ENCODE measurements at regions not wholly inside any gene's neighbourhood (a gene's known extent, or its start where the extent isn't known, plus 50 kb on each side); places are given as distances from the start of the nearest gene placed in this dataset.

GRCh38 chr12:34204830-34205285, 182.6 kb downstream of the ALG10 start:
- no peak overlapping the region for H3K4me3 ChIP-seq (replicated peaks in 1 of 3; ENCODE audit: insufficient read depth in 1 of 3, low read depth in 1 of 3, low read length in 3 of 3)
- ChIA-PET CTCF (no interaction called here), POLR2A (no interaction called here)
- H3K4me1 ChIP-seq (ENCODE audit: control insufficient read depth, extremely low read depth, insufficient read depth, low read length): no peaks in the 10 kb centered on the region
- no peaks in the 10 kb centered on the region for H3K9me1 ChIP-seq (replicated peaks; ENCODE audit: control insufficient read depth, extremely low read depth, insufficient read depth, low read length)
- TF ChIP-seq CTCF (IDR thresholded peaks at IDR 0.05; ENCODE audit: extremely low read depth in 1 of 2, insufficient read depth in 1 of 2, low read depth in 1 of 2, low read length in 2 of 2) (no peak), MAX (IDR thresholded peaks at IDR 0.05; ENCODE audit: insufficient read depth, insufficient read length) (no peak), POLR2AphosphoS5 (IDR thresholded peaks at IDR 0.05; ENCODE audit: insufficient read depth, low read depth, low read length) (no peak)
- H3K36me3 ChIP-seq (ENCODE audit: control insufficient read depth in 2 of 2, extremely low read depth in 1 of 2, insufficient read depth in 2 of 2, low read length in 2 of 2): no peaks in the 10 kb centered on the region
- H3K4me2 ChIP-seq (ENCODE audit: insufficient read depth, low read length): no peak overlapping the region
- no peaks in the 10 kb centered on the region for H3K27me3 ChIP-seq (ENCODE audit: control insufficient read depth in 2 of 2, insufficient read depth in 2 of 2, low read length in 2 of 2)
- DNase-seq (ENCODE audit: low read depth, low spot score) (no peak), FAIRE-seq (no peak)
- peaks cover 6% of the 10 kb centered on the region for H3K9me3 ChIP-seq (replicated peaks; ENCODE audit: control insufficient read depth, insufficient read depth, low read length)
- dilution Hi-C loops (cut with MboI; ENCODE audit: extremely low pct_ligation_motif_present, low sequenced_read_pairs): no loop called here
- H3K79me2 ChIP-seq (ENCODE audit: control insufficient read depth, insufficient read depth, low read length): no peaks in the 10 kb centered on the region
- intact Hi-C loops (cut with micrococcal nuclease): loop anchor here (10.0 kb wide), 1 partner anchor 50 kb away; no protein-coding TSS in a partner anchor
- H2AFZ ChIP-seq (ENCODE audit: low read depth, low read length): no peak overlapping the region
- BruUV-seq (replicated peaks): no TSS peak
- H3K9ac ChIP-seq (replicated peaks; ENCODE audit: extremely low read depth, insufficient read depth, low read length): no peak overlapping the region
- H3K27ac ChIP-seq (ENCODE audit: insufficient read depth, low read depth, low read length): no peak overlapping the region
- no peaks in the 10 kb centered on the region for H4K20me1 ChIP-seq (replicated peaks; ENCODE audit: control insufficient read depth, extremely low read depth, insufficient read depth, low read length)

- Histone ChIP-seq H3K27me3 (ENCODE audit: control insufficient read depth in 2 of 2, insufficient read depth in 2 of 2, low read length in 2 of 2) (no peaks in the 10 kb centered on the region), H3K9ac (replicated peaks; ENCODE audit: extremely low read depth, insufficient read depth, low read length) (no peak overlapping the region), H3K4me3 (replicated peaks in 1 of 3; ENCODE audit: insufficient read depth in 1 of 3, low read depth in 1 of 3, low read length in 3 of 3) (no peak overlapping the region), H3K79me2 (ENCODE audit: control insufficient read depth, insufficient read depth, low read length) (no peaks in the 10 kb centered on the region), H2AFZ (ENCODE audit: low read depth, low read length) (no peak overlapping the region), H3K4me1 (ENCODE audit: control insufficient read depth, extremely low read depth, insufficient read depth, low read length) (no peaks in the 10 kb centered on the region), H3K27ac (ENCODE audit: insufficient read depth, low read depth, low read length) (no peak overlapping the region), H3K36me3 (ENCODE audit: control insufficient read depth in 2 of 2, extremely low read depth in 1 of 2, insufficient read depth in 2 of 2, low read length in 2 of 2) (no peaks in the 10 kb centered on the region), H3K4me2 (ENCODE audit: insufficient read depth, low read length) (no peak overlapping the region), H4K20me1 (replicated peaks; ENCODE audit: control insufficient read depth, extremely low read depth, insufficient read depth, low read length) (no peaks in the 10 kb centered on the region), H3K9me3 (replicated peaks; ENCODE audit: control insufficient read depth, insufficient read depth, low read length) (peaks cover 6% of the 10 kb centered on the region), H3K9me1 (replicated peaks; ENCODE audit: control insufficient read depth, extremely low read depth, insufficient read depth, low read length) (no peaks in the 10 kb centered on the region)
- intact Hi-C loops (cut with micrococcal nuclease): loop anchor here (10.0 kb wide), 1 partner anchor 49 kb away; no protein-coding TSS in a partner anchor
- no peak for DNase-seq (ENCODE audit: low read depth, low spot score)
- dilution Hi-C loops (cut with MboI; ENCODE audit: extremely low pct_ligation_motif_present, low sequenced_read_pairs): no loop called here
- no peak for FAIRE-seq
- no peak for TF ChIP-seq JUN (IDR thresholded peaks at IDR 0.05; ENCODE audit: borderline replicate concordance, insufficient read depth, insufficient read length, low read depth)
- TF ChIP-seq MAX (IDR thresholded peaks at IDR 0.05; ENCODE audit: insufficient read depth, insufficient read length): no peak
- TF ChIP-seq MYC (IDR thresholded peaks at IDR 0.05; ENCODE audit: low read depth, low read length): no peak
- no peak for TF ChIP-seq FOS (IDR thresholded peaks at IDR 0.05; ENCODE audit: borderline replicate concordance, insufficient read depth, low read length)
- no peak for TF ChIP-seq POLR2A (IDR thresholded peaks at IDR 0.05; ENCODE audit: low read depth, low read length)
- no peak for TF ChIP-seq POLR2AphosphoS5 (IDR thresholded peaks at IDR 0.05; ENCODE audit: insufficient read depth, low read depth, low read length)
- no peak for TF ChIP-seq CTCF (IDR thresholded peaks at IDR 0.05; ENCODE audit: extremely low read depth in 1 of 2, insufficient read depth in 1 of 2, low read depth in 1 of 2, low read length in 2 of 2)
- TF ChIP-seq EZH2 (IDR thresholded peaks at IDR 0.05; ENCODE audit: borderline replicate concordance, low read depth, low read length, severe bottlenecking): no peak
- POLR2A ChIA-PET: no interaction called here
- BruUV-seq (replicated peaks): no TSS peak
- CTCF ChIA-PET: no interaction called here
Measured at GRCh38 chr12:34205401-34205800, 183.1 kb downstream of the ALG10 start.
